Activated T-helper 17 cell treated with anti-CD3 and anti-CD28 coated beads, Interleukin-2, amount 50 U/mL, for 72 hours (primary cell): ENCODE measurements at regions not wholly inside any gene's neighbourhood (a gene's known extent, or its start where the extent isn't known, plus 50 kb on each side); places are given as distances from the start of the nearest gene placed in this dataset.

Source experiments
- ATAC-seq: fragments of 150-1000 bp; cut with Tn5 transposase; replicated peaks from 2 replicates; pipeline ENCODE4 v1.10.0; 2021; ENCODE audit warnings: mild to moderate bottlenecking, moderate library complexity
- H3K27ac Mint-ChIP-seq: one replicate; pipeline ENCODE4 v1.8.0; 2022; ENCODE audit warnings: mixed read lengths
- H3K27me3 Mint-ChIP-seq: one replicate; pipeline ENCODE4 v1.8.0; 2022; ENCODE audit warnings: mixed read lengths
- H3K36me3 Mint-ChIP-seq: one replicate; pipeline ENCODE4 v1.8.0; 2022; ENCODE audit warnings: low read depth, mild to moderate bottlenecking, mixed read lengths
- H3K4me1 Mint-ChIP-seq: one replicate; pipeline ENCODE4 v1.8.0; 2022; ENCODE audit warnings: mixed read lengths
- H3K4me3 Mint-ChIP-seq: one replicate; pipeline ENCODE4 v1.8.0; 2022; ENCODE audit warnings: mild to moderate bottlenecking, mixed read lengths
- H3K9me3 Mint-ChIP-seq: one replicate; pipeline ENCODE4 v1.8.0; 2022; ENCODE audit warnings: mixed read lengths

DNA sequence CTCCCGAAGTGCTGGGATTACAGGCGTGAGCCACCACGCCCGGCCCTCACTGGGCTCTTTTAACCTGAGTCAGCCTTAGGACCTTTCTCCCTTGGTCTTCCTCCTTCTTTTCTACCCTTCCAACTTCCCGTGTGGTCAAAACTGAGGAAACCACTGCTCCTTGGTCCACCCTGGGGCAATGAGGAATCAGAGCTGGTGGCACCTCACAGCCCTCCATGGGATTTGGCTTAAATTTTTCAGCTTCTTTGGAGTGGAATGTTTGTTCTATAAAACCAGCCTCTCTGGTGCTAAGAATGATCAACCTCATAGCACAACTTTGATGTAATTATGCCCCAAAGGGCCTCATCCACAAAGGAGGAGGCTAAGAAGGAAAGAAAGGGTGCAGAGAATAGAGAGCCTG, 76.6 kb upstream of the CFAP20DC start:
- H3K36me3 Mint-ChIP-seq = no peaks in the 10 kb centered on the region
- no peaks in the 10 kb centered on the region for H3K27me3 Mint-ChIP-seq
- no peak for ATAC-seq
- H3K27ac Mint-ChIP-seq = no peak overlapping the region
- no peaks in the 10 kb centered on the region for H3K9me3 Mint-ChIP-seq
- no peak overlapping the region for H3K4me3 Mint-ChIP-seq
- H3K4me1 Mint-ChIP-seq = no peaks in the 10 kb centered on the region

DNA sequence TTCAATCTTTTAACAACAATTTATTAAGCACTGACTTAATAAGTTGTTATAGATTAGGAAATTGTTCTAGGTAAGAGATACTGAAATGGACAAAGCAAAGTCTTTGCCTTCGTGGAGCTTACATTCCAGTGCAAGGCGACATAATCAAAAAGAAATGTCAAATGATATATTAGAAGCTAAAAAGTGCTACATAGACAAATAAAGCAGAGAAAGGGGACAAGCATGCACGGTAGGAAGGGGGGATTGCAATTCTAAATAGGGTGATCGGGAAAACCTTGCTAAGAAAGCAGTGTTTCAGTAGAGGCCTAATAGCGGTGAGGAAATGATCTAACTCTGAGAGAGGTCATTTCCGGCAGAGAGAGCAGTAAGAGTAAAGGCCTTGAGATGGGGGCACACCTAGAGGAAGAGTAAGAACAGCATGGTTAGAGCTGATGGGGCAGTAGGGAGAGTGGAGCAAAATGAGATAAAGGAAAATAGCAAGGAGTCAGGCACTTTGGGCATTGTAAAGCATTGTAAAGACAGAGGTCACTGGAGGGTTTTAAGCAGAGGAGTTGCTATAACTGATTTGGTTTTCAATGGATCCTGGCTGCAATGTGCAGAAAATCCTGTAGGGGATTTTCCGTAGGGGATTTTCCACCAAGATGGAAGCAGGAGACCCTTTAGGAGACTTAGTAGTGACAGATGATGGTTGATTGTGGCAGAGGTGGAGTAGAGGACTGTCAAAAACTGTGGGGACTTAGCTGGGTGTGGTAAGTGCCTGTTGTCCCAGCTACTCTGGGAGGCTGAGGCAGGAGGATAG, 71.7 kb upstream of the CFAP20DC start:
- H3K27me3 Mint-ChIP-seq = peaks cover 6% of the 10 kb centered on the region
- no peaks in the 10 kb centered on the region for H3K36me3 Mint-ChIP-seq
- ATAC-seq = no peak
- H3K9me3 Mint-ChIP-seq = no peaks in the 10 kb centered on the region
- H3K27ac Mint-ChIP-seq = no peak overlapping the region
- no peak overlapping the region for H3K4me3 Mint-ChIP-seq
- H3K4me1 Mint-ChIP-seq = no peaks in the 10 kb centered on the region

DNA sequence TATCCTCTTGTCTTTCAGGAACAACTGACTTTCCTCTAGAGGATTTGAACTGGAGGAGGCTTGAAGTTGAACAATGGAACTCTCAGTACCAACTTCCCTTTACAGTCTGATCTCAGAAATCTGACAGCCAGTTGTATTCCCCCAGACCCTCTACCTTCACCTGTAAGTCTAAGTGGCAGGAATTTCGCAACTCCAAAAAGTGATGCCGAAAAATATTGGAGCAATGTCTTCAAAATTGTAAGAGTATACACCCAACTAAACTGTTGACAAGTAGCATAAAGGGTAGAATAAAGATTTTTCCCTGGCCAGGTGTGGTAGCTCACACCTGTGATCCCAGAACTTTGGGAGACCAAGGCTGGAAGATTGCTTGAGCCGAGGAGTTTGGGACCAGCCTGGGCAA, 69.1 kb upstream of the CFAP20DC start:
- no peaks in the 10 kb centered on the region for H3K4me1 Mint-ChIP-seq
- no peak overlapping the region for H3K27ac Mint-ChIP-seq

DNA sequence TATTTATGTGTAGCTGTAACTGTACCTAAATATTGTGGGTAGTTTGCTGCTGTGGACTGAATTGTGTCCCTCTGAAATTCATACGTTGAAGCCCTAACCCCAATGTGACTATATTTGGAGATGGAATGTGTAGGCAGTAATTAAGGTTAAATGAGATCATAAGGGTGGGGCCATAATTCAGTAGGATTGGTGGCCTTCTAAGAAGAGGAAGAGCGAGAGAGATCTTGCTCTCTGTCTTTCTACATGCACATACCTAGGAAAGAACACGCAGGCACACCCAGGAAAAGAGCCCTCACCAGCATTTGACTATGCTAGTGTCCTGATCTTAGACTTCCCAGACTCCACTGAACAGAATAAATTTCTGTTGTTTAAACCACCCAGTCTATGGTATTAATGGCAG, 67.6 kb upstream of the CFAP20DC start:
- no peaks in the 10 kb centered on the region for H3K36me3 Mint-ChIP-seq
- no peak overlapping the region for H3K4me3 Mint-ChIP-seq
- H3K9me3 Mint-ChIP-seq = no peaks in the 10 kb centered on the region
- ATAC-seq = no peak
- H3K27me3 Mint-ChIP-seq = peaks cover 10% of the 10 kb centered on the region
- H3K4me1 Mint-ChIP-seq = no peaks in the 10 kb centered on the region
- H3K27ac Mint-ChIP-seq = no peak overlapping the region

More for the DNA sequence above, 69.1 kb upstream of the CFAP20DC start:
- H3K36me3 Mint-ChIP-seq = no peaks in the 10 kb centered on the region
- peaks cover 6% of the 10 kb centered on the region for H3K27me3 Mint-ChIP-seq
- H3K9me3 Mint-ChIP-seq = no peaks in the 10 kb centered on the region
- no peak overlapping the region for H3K4me3 Mint-ChIP-seq
- no peak for ATAC-seq

DNA sequence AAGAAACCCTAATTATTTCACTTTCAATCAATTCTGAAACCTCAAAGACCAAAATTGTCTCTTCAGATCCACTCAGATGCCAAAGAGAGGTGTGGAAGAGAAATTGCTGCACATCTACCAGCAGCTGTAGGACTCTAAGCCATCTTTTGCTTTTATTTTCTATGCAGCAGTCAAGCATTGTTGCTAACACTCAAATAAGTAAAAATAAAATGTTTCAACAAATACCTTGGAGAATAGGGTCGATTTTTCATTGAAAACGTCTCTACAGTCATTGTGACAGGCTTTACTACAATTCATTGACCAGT, 66.4 kb upstream of the CFAP20DC start:
- no peak for ATAC-seq
- no peaks in the 10 kb centered on the region for H3K36me3 Mint-ChIP-seq
- H3K27ac Mint-ChIP-seq = no peak overlapping the region
- H3K9me3 Mint-ChIP-seq = no peaks in the 10 kb centered on the region
- no peak overlapping the region for H3K4me3 Mint-ChIP-seq
- H3K27me3 Mint-ChIP-seq = peaks cover 10% of the 10 kb centered on the region
- H3K4me1 Mint-ChIP-seq = no peaks in the 10 kb centered on the region

DNA sequence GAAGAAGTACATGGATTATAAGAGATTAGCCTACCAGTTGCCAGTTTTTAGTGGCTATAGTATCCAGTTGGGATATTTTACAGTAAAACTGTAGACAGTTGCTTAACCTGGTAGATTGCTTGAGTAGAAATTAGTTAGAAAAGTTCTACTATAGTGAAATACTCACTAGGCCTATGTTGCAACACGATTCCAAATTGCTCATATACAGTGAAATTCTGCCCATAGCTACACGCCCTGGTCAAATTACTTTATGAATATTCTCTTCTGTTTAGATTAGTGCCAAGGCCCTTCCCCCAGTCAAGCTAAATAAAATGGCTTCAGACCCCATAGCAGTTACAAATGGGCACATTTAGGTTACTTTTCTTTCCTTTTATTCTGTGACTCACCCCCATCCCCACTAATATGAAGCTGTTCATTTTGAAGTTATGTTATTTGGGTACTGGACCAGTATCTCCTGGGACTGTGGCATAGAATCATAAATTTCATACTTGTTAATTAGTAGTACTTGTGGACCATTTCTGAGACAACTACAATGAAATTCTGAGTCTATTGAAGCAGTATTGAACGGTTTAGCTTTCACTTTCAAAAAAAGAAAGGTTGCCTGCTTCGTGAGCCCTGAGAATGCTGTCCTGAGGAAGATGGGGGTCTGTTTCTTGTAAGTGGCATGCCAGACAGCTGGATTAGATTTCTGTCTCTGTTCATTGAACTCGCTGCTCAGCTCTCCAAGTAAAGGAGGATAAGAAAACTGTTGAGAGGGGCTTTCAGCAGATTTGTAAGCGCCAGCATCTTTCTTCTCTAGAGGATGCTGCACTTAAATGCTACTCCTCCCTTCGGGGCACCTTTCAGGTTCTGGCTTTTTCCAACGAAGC, 65.8 kb upstream of the CFAP20DC start:
- Mint-ChIP-seq H3K27ac (no peak overlapping the region), H3K27me3 (peaks cover 10% of the 10 kb centered on the region), H3K4me1 (no peaks in the 10 kb centered on the region), H3K4me3 (no peak overlapping the region), H3K9me3 (no peaks in the 10 kb centered on the region), H3K36me3 (no peaks in the 10 kb centered on the region)
- ATAC-seq = no peak

DNA sequence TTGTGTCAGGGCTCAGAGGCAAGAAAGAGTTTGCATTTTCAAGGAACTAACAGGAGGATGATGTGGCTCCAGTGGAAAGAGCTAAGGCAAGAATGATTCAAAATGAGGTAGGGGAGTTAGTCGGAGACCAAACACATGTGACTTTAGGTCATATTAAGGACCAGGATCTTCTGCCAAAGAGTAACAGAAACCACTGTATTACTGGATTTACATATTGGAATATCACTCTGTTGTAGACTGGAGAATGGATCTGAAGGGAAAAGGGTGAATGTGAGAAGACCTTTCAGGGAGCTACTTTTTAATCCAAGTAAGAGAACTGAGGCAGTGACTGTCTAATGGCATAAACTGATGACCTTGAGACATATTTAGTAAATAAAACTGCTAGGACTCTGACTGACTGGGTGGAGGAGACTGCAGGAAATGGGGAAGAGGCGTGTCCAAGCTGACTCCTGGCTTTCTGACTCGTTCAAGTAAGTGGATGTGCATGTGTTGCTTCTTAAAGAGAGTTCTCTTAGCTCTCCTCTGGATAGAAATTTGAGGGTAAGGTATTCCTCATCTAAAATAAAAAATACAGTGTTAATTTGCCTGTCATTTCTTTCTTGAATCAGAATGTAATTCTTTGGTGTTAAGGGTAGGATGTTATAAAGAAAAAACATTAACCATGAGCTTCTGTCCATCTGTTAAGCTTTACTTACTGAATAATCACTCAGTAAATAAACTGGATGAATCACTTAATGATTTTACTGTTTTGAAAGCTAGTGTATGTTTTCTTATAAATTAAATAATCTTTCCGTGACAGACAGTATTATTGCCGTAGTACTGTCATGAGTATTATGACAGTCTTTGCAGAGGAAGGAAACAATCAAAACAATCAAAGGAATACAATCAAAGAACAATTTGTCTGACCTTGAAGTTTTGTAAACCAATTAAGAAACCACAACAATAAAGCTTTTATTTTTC, 58.3 kb upstream of the CFAP20DC start:
- no peaks in the 10 kb centered on the region for H3K4me1 Mint-ChIP-seq
- H3K36me3 Mint-ChIP-seq = no peaks in the 10 kb centered on the region
- ATAC-seq = no peak
- H3K4me3 Mint-ChIP-seq = no peak overlapping the region
- peaks cover 2% of the 10 kb centered on the region for H3K27me3 Mint-ChIP-seq
- H3K27ac Mint-ChIP-seq = no peak overlapping the region
- H3K9me3 Mint-ChIP-seq = no peaks in the 10 kb centered on the region

DNA sequence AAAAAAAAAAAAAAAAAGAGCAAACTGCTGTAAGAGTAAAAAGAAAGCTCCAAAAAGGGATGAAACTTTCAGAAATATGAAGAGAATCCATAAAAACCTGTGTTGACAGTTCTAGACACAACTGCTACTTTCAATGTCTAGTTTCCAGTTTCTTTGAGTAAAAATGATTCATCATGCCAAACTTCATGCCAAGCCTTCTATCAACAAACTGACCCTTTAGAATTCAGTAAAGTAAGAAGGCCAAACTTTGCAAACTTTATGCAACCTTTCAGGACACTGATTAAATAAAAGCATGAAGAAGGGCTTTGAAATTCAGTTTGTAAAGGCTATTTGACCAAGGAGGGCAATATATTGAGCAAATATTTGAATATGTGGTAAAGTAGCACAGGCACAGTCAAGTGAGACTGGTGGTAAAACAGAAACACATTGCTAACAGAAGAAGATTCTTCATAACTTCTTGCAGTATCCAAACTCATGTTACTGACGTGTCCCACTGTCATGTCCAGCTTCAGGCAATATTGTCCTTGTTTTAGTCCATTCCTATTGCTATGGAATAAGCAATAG, 56.3 kb upstream of the CFAP20DC start:
- Mint-ChIP-seq H3K4me3 (no peak overlapping the region), H3K4me1 (no peaks in the 10 kb centered on the region), H3K27me3 (peaks cover 10% of the 10 kb centered on the region), H3K36me3 (no peaks in the 10 kb centered on the region), H3K9me3 (no peaks in the 10 kb centered on the region), H3K27ac (no peak overlapping the region)
- ATAC-seq = no peak

DNA sequence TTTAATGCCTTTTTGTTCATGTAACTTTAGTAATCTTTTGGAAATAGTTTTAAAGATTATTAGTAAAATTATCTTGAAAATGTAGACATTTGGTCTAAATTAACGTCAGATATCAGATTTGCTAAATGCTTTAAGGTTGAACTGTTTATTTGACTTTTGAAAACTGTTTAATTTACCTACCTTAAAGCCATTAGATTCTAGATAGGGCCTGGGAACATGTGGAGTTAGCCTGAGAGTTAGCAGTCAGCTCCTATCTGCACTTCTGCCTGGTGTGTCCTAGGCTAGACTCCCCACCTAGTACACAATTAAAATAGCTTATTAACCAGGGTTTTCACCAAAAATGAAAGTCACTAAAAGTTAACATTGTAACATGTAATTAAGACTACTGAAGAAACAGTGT, 53.7 kb upstream of the CFAP20DC start:
- H3K9me3 Mint-ChIP-seq = no peaks in the 10 kb centered on the region
- no peak overlapping the region for H3K4me3 Mint-ChIP-seq
- H3K36me3 Mint-ChIP-seq = no peaks in the 10 kb centered on the region
- no peak overlapping the region for H3K27ac Mint-ChIP-seq
- ATAC-seq = no peak
- H3K27me3 Mint-ChIP-seq = peaks cover 18% of the 10 kb centered on the region
- no peaks in the 10 kb centered on the region for H3K4me1 Mint-ChIP-seq

DNA sequence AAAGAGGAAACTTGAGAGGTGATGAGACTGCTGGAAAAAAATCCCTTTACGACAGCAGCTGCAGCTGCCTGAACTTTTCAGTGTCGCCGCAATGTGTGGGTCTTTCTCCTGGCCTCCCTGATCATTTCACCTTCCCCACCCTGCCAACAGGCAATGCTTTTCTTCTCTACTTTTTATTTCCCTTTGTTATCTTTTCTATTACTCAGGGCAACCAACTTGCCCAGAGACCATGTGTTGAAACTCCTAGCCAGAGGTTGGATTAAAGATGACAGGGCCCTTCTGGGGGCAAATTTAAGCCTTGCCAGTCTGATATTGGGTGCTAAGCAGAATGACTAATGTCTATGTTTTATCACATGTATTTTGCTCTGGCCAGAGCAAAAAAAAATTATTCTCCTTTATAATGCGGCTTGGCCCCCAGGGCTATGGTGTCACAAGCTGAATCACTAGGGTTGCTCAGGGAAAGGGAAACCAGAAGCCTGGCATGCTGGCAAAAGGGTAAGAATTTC, 51.5 kb upstream of the CFAP20DC start:
- no peak overlapping the region for H3K27ac Mint-ChIP-seq
- peaks cover 28% of the 10 kb centered on the region for H3K27me3 Mint-ChIP-seq
- peaks cover 11% of the 10 kb centered on the region for H3K9me3 Mint-ChIP-seq
- no peaks in the 10 kb centered on the region for H3K36me3 Mint-ChIP-seq
- no peak for ATAC-seq
- no peak overlapping the region for H3K4me3 Mint-ChIP-seq
- H3K4me1 Mint-ChIP-seq = no peaks in the 10 kb centered on the region
